Motor neuron (in vitro differentiated cells): ENCODE measurements at regions not wholly inside any gene's neighbourhood (a gene's known extent, or its start where the extent isn't known, plus 50 kb on each side); places are given as distances from the start of the nearest gene placed in this dataset.
A peak's percentile ranks its signal among the peaks of the same experiment; 100 is the strongest.

Experiments
- ATAC-seq, 8 experiments: fragments of 200-7000 bp; cut with Tn5 transposase; replicated peaks in 6 of 8; 2 replicates each; pipeline ENCODE4 v1.8.0; 2021; ENCODE audit warnings: mild to moderate bottlenecking in 8 of 8, moderate library complexity in 8 of 8
- H3K27ac ChIP-seq, 2 donors: fragments of 250-450 bp; sonication (Bioruptor Pico); 2 replicates each; pipeline ENCODE4 v1.9.0; 2021; ENCODE audit warnings: antibody characterized with exemption in 2 of 2, mild to moderate bottlenecking in 2 of 2, moderate library complexity in 1 of 2
- H3K4me1 ChIP-seq, 2 donors: fragments of 250-450 bp; sonication (Bioruptor Pico); replicated peaks in 1 of 2; 2 replicates each; pipeline ENCODE4 v1.6.1; 2021; ENCODE audit warnings: antibody characterized with exemption in 2 of 2, mild to moderate bottlenecking in 2 of 2, moderate library complexity in 1 of 2
- H3K4me3 ChIP-seq, 5 donors: fragments of 250-450 bp; sonication (Bioruptor Pico); 2 replicates each; pipeline ENCODE4 v1.9.0; 2021; ENCODE audit warnings: antibody characterized with exemption in 5 of 5, mild to moderate bottlenecking in 5 of 5, moderate library complexity in 4 of 5
- WGBS, 10 experiments: fragments of 450-650 bp; shearing (Covaris generic); methylation state at CpG; one replicate each; pipeline ENCODE4 v1.0.0; 2022; 5-methylcytosine and 5-hydroxymethylcytosine counted together
- in situ Hi-C, 9 experiments: fragments of 400-800 bp; cut with MboI; loops; one replicate each; pipeline ENCODE4 v1.15.0; 2021; ENCODE audit warnings: low sequenced_read_pairs in 9 of 9, low pct_unique_long_range_greater_than_20kb in 2 of 9; ENCODE audit not compliant: unreplicated experiment in 9 of 9

GRCh38 chr2:237250599-237250998, 163.4 kb downstream of the COL6A3 start:
- no peak for ATAC-seq
- Histone ChIP-seq H3K4me3 (no peak overlapping the region), H3K27ac (no peak overlapping the region), H3K4me1 (no peaks in the 10 kb centered on the region)
- in situ Hi-C loops, result no loop called here
- WGBS, 10 experiments, result 33 to 94% (median 81%) methylated on average over 1 to 3 of the region's 3 CpGs

- ATAC-seq, result no peak
- Histone ChIP-seq H3K4me3 (no peak overlapping the region), H3K4me1 (no peaks in the 10 kb centered on the region), H3K27ac (no peak overlapping the region)
- in situ Hi-C loops, result no loop called here
- WGBS, 10 experiments, result 43 to 67% (median 50%) methylated on average over 1 to 2 of the region's 2 CpGs; no CpG with 5 or more reads in 4 of the 10 experiments
These were observed 162.0 kb downstream of the COL6A3 start for GRCh38 chr2:237251986-237252385.

- no peak overlapping the region for H3K27ac ChIP-seq
- peak in 3 of 8 experiments; percentile 42 to 91 (median 80) for ATAC-seq
- H3K4me1 ChIP-seq, result no peaks in the 10 kb centered on the region
- no peak overlapping the region for H3K4me3 ChIP-seq
- in situ Hi-C loops, result no loop called here
- 0 to 84% (median 73%) methylated on average over 1 to 6 of the region's 6 CpGs for WGBS, 10 experiments
These were observed 160.8 kb downstream of the COL6A3 start for GRCh38 chr2:237253046-237253702.

GRCh38 chr2:237254369-237254861, 159.5 kb downstream of the COL6A3 start:
- no peak for ATAC-seq
- in situ Hi-C loops, result no loop called here
- Histone ChIP-seq H3K4me1 (no peaks in the 10 kb centered on the region), H3K27ac (no peak overlapping the region), H3K4me3 (no peak overlapping the region)
- WGBS, 10 experiments, result 0 to 83% (median 47%) methylated on average over 1 to 2 of the region's 2 CpGs; no CpG with 5 or more reads in 2 of the 10 experiments

- H3K4me1 ChIP-seq, result no peaks in the 10 kb centered on the region
- in situ Hi-C loops, result no loop called here
- H3K4me3 ChIP-seq, result no peak overlapping the region
- no peak overlapping the region for H3K27ac ChIP-seq
- no peak for ATAC-seq
- WGBS, 10 experiments, result 29 to 100% (median 86%) methylated on average over 1 to 2 of the region's 2 CpGs; no CpG with 5 or more reads in 3 of the 10 experiments
These were observed 158.9 kb downstream of the COL6A3 start for GRCh38 chr2:237254911-237255578.

- Histone ChIP-seq H3K4me1 (no peaks in the 10 kb centered on the region), H3K27ac (no peak overlapping the region), H3K4me3 (no peak overlapping the region)
- in situ Hi-C loops, result no loop called here
- WGBS, 10 experiments, result 0 to 100% (median 78%) methylated on average over 1 to 4 of the region's 4 CpGs; no CpG with 5 or more reads in 3 of the 10 experiments
- peak in 2 of 8 experiments; percentile 66 to 70 for ATAC-seq
These were observed 157.1 kb downstream of the COL6A3 start for GRCh38 chr2:237256887-237257286.

GRCh38 chr2:237257471-237257951, 156.5 kb downstream of the COL6A3 start:
- Histone ChIP-seq H3K4me1 (no peaks in the 10 kb centered on the region), H3K27ac (no peak overlapping the region), H3K4me3 (no peak overlapping the region)
- 16 to 97% (median 69%) methylated on average over 3 to 10 of the region's 10 CpGs for WGBS, 10 experiments
- in situ Hi-C loops, result no loop called here
- ATAC-seq, result peak in 1 of 8 experiments; percentile 32

- in situ Hi-C loops, result no loop called here
- 23 to 100% (median 72%) methylated on average over 1 to 7 of the region's 7 CpGs for WGBS, 10 experiments
- Histone ChIP-seq H3K4me1 (no peaks in the 10 kb centered on the region), H3K27ac (no peak overlapping the region), H3K4me3 (no peak overlapping the region)
- no peak for ATAC-seq
These were observed 155.8 kb downstream of the COL6A3 start for GRCh38 chr2:237258116-237258515.

GRCh38 chr2:237258615-237259014, 155.3 kb downstream of the COL6A3 start:
- in situ Hi-C loops, result no loop called here

GRCh38 chr2:237259201-237259600, 154.8 kb downstream of the COL6A3 start:
- ATAC-seq, result peak in 3 of 8 experiments; percentile 33 to 91 (median 38)
- 0 to 94% (median 88%) methylated on average over 1 to 4 of the region's 4 CpGs for WGBS, 10 experiments

More at GRCh38 chr2:237258615-237259014, 155.3 kb downstream of the COL6A3 start:
- ATAC-seq, result no peak
- Histone ChIP-seq H3K27ac (no peak overlapping the region), H3K4me3 (no peak overlapping the region), H3K4me1 (no peaks in the 10 kb centered on the region)
- 48 to 96% (median 87%) methylated on average over 2 to 4 of the region's 4 CpGs for WGBS, 10 experiments

GRCh38 chr2:237260039-237260620, 153.8 kb downstream of the COL6A3 start:
- no peak overlapping the region for H3K4me3 ChIP-seq
- no peaks in the 10 kb centered on the region for H3K4me1 ChIP-seq
- in situ Hi-C loops, result no loop called here
- no peak overlapping the region for H3K27ac ChIP-seq
- ATAC-seq, result no peak
- WGBS, 10 experiments, result 0 to 100% (median 49%) methylated on average over 1 to 2 of the region's 2 CpGs; no CpG with 5 or more reads in 1 of the 10 experiments

More at GRCh38 chr2:237259201-237259600, 154.8 kb downstream of the COL6A3 start:
- in situ Hi-C loops, result no loop called here
- Histone ChIP-seq H3K4me1 (no peaks in the 10 kb centered on the region), H3K27ac (no peak overlapping the region), H3K4me3 (no peak overlapping the region)

- Histone ChIP-seq H3K4me3 (no peak overlapping the region), H3K27ac (no peak overlapping the region), H3K4me1 (no peaks in the 10 kb centered on the region)
- ATAC-seq, result no peak
- in situ Hi-C loops, result no loop called here
- whole genome bisulfite sequencing, 10 experiments, result 71 to 100% (median 88%) methylated on average over 1 to 4 of the region's 4 CpGs; no CpG with 5 or more reads in 2 of the 10 experiments
These were observed 153.3 kb downstream of the COL6A3 start for GRCh38 chr2:237260686-237261085.

- Histone ChIP-seq H3K4me1 (no peaks in the 10 kb centered on the region), H3K27ac (no peak overlapping the region), H3K4me3 (no peak overlapping the region)
- WGBS, 10 experiments, result 57 to 100% (median 82%) methylated on average over 1 to 3 of the region's 3 CpGs; no CpG with 5 or more reads in 2 of the 10 experiments
- in situ Hi-C loops, result no loop called here
- ATAC-seq, result no peak
These were observed 152.6 kb downstream of the COL6A3 start for GRCh38 chr2:237261327-237261726.
